Kidney (tissue), 13 donors: ENCODE measurements at regions not wholly inside any gene's neighbourhood (a gene's known extent, or its start where the extent isn't known, plus 50 kb on each side); places are given as distances from the start of the nearest gene placed in this dataset.

Source experiments
- DNase-seq, 5 donors: peaks; one replicate each; pipeline ENCODE4 v3.0.0-alpha.2; 2013 to 2020
- FAIRE-seq: peaks from 2 replicates; lab custom pipeline; 2012; peaks lifted over from hg19 to GRCh38; lab: Jason Lieb, UNC
- H3K27ac ChIP-seq, 2 donors: one replicate each; pipeline ENCODE4 v1.7.0; 2013; ENCODE audit warnings: low read depth in 2 of 2, low read length in 2 of 2, inconsistent platforms in 1 of 2
- H3K27me3 ChIP-seq: one replicate; pipeline ENCODE4 v1.7.1; 2013; ENCODE audit warnings: low read length, inconsistent platforms; ENCODE audit not compliant: control insufficient read depth, insufficient read depth
- H3K36me3 ChIP-seq, 3 donors: one replicate each; pipeline versions ENCODE4 v1.7.0 to v1.7.1; 2013; ENCODE audit warnings: low read length in 3 of 3, control low read depth in 1 of 3, inconsistent platforms in 1 of 3; ENCODE audit not compliant: insufficient read depth in 3 of 3, control insufficient read depth in 2 of 3
- H3K4me1 ChIP-seq, 3 donors: one replicate each; pipeline versions ENCODE4 v1.7.0 to v1.7.1; 2013; ENCODE audit warnings: low read length in 3 of 3, inconsistent platforms in 1 of 3, low read depth in 1 of 3; ENCODE audit not compliant: control insufficient read depth in 2 of 3, insufficient read depth in 2 of 3
- H3K4me3 ChIP-seq, 3 donors: one replicate each; pipeline versions ENCODE4 v1.7.0 to v1.8.1; 2013; ENCODE audit warnings: low read length in 3 of 3, control low read depth in 1 of 3, inconsistent platforms in 1 of 3
- H3K9ac ChIP-seq, 3 donors: one replicate each; pipeline versions ENCODE4 v1.7.0 to v1.7.1; 2013; ENCODE audit warnings: low read length in 3 of 3, control low read depth in 1 of 3, inconsistent platforms in 1 of 3
- H3K9me3 ChIP-seq, 3 donors: one replicate each; pipeline versions ENCODE4 v1.7.0 to v1.7.1; 2013; ENCODE audit warnings: low read length in 3 of 3, control low read depth in 1 of 3, inconsistent platforms in 1 of 3; ENCODE audit not compliant: control insufficient read depth in 2 of 3, insufficient read depth in 1 of 3
- CTCF ChIP-seq: IDR thresholded peaks from 3 replicates; pipeline ENCODE4 v1.5.1; 2012; ENCODE audit warnings: mild to moderate bottlenecking, moderate library complexity, borderline replicate concordance; ENCODE audit not compliant: insufficient read depth; ENCODE audit errors: extremely low read depth
- intact Hi-C: fragments of 100-400 bp; cut with DNase I; formaldehyde crosslinking; loops from one replicate; pipeline ENCODE4 v1.11.1; 2022
- donor health status: control.
- donor health status: control.
- donor health status: control.
- donor health status: control.
- donor health status: control.
- donor health status: DM: yes; HTN: yes; CAD: no.
- donor health status: Normal renal cell carcinoma (clear cell type).

DNA sequence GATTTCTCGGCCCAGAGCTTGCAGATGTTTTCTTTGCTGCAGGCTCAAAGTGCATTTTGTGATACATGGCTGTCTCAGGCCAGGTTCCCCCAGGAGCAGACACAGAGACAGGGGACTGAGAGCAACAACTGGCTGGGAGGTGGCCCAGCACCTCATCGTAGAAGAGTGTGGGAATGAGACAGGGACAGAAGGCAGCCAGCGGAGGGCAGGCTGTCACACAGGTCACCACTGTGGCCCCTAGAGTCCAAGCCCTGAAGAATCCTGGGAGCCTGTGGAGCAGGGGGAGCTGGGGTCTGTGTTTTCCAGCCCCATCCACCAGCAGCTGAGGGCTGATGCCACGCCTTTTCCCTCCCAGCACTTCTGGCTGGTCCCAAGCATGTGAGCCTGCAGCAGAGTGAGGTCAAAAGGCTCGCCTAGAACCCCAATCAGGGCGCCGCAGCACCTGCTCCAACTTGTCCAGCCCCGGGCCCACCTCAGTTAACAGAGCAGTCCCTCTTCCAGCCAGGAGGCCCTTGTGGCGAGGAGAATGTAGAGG is 723.8 kb downstream of the UQCRFS1 start:
- no peak overlapping the region for H3K9ac ChIP-seq
- FAIRE-seq, result no peak
- H3K4me1 ChIP-seq, result no peaks in the 10 kb centered on the region
- no peaks in the 10 kb centered on the region for H3K27me3 ChIP-seq
- DNase-seq, result no peak
- H3K36me3 ChIP-seq, result no peaks in the 10 kb centered on the region
- intact Hi-C loops, result no loop called here
- H3K4me3 ChIP-seq, result no peak overlapping the region
- no peaks in the 10 kb centered on the region for H3K9me3 ChIP-seq
- no peak overlapping the region for H3K27ac ChIP-seq
- no peak for TF ChIP-seq CTCF

DNA sequence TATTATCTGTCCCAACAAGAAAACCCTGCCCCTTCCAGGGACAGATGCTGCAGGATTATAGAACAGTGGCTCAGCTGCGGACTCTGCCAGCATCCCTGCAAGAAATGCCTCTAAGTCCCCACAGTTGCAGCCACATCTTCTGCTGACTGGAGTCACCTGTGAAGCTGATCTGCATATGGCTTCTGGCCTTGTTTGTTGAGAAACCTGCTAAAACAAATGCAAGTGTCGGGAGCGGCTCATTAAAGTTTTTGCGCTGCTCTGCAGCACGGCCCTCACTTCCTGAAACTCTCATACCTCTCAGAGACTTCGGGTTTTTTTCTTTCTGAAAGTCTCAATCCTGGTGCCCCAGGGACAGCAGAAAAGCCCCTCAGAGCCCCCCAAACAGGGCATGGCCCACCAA is 725.0 kb downstream of the UQCRFS1 start:
- TF ChIP-seq CTCF, result no peak
- FAIRE-seq, result no peak
- H3K27ac ChIP-seq, result no peak overlapping the region

GRCh38 chr19:28486926-28487325 is 726.0 kb downstream of the UQCRFS1 start:
- intact Hi-C loops, result no loop called here
- no peaks in the 10 kb centered on the region for H3K4me1 ChIP-seq
- FAIRE-seq, result no peak

More for the DNA sequence above, 725.0 kb downstream of the UQCRFS1 start:
- no peaks in the 10 kb centered on the region for H3K4me1 ChIP-seq
- H3K9me3 ChIP-seq, result no peaks in the 10 kb centered on the region
- H3K4me3 ChIP-seq, result no peak overlapping the region
- H3K9ac ChIP-seq, result no peak overlapping the region
- no peaks in the 10 kb centered on the region for H3K27me3 ChIP-seq
- intact Hi-C loops, result no loop called here
- no peaks in the 10 kb centered on the region for H3K36me3 ChIP-seq
- DNase-seq, result no peak

More at GRCh38 chr19:28486926-28487325, 726.0 kb downstream of the UQCRFS1 start:
- H3K36me3 ChIP-seq, result no peaks in the 10 kb centered on the region
- no peaks in the 10 kb centered on the region for H3K27me3 ChIP-seq
- H3K4me3 ChIP-seq, result no peak overlapping the region
- no peak overlapping the region for H3K27ac ChIP-seq
- H3K9ac ChIP-seq, result no peak overlapping the region
- TF ChIP-seq CTCF, result no peak
- no peaks in the 10 kb centered on the region for H3K9me3 ChIP-seq
- DNase-seq, result no peak
